ENCODE measurements at regions not wholly inside any gene's neighbourhood (a gene's known extent, or its start where the extent isn't known, plus 50 kb on each side); places are given as distances from the start of the nearest gene placed in this dataset.

DNA sequence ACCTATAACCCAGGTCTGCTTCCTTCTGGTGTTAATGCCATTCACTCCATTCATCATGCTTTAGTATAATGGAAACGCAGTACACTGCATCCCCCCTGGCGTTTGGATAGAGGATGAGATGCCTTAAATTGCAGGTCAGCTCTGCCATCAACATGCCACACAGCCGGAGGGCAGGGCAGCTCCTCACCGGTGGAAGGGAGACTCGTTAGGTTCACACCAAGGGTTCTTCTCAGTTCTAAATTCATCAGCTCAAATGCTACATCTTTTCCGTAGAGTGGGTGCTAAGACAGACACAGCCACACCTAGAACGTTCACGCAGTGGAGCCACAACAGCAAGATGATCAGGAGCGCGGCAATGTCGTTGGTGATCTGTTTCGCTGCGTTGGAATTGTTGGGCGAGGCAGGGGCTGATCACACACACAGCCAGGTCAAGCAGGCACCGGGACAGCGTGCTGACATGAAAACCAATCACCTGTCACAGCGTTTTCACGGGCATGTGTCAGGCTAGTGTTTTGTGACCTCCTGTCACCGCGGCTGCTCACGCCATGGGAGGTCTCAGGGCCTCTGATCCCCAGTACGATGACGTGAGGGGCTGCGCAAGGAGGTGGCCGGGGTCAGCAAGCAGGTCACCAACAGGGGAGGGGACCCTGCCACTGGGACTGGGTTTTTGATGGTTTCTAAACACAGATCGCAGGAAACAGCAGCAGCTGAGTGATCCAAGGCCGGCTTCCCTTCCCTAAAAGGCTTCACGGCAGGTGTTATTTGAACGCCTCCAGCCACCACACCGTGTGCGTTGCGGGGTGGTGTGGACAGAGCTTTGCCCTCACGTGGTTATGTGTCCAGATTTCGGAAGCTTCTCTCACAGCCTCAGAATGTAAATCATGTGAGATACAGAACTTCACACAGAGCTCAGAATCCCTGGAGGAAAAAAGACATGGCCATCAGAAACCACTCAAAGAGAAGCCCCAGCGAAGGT is 94.3 kb upstream of the IRS2 start:
- no peak for DNase-seq

DNA sequence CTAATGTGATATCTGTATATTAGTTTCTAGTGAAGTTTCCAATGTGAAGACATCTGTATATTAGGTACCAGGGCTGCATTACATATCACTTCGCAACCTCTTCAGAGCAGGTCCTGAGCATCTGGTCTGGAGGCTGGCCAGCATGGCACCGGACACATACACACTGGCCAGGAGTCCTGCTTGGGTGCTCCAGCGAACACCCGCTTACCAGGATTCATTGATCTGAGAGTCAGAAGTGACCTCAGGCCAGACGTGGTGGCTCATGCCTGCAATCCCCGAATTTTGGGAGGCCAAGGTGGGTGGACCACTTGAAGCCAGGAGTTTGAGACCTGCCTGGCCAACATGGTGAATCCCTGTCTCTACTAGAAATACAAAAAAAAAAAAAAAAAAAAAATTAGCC is 93.0 kb upstream of the IRS2 start:
- no peak for DNase-seq

DNA sequence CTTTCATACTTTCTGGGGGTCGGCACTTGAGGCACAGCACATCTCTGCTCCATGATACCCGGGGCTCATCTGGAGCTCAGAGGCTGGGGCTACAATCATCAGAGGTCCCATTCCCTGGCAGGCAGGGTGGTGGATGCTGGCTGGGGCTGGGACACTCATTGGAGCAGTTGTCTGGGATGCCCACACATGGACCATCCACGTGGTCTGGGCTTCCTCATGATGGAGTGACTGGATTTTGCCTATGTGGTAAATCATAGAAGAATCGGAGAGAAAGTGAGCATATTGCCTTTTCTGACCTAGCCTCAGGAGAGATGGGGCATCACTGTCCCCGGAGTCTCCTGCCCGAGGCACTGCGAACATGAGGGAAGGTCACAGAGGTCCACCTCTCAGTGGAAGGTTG is 91.4 kb upstream of the IRS2 start:
- no peak for DNase-seq

DNA sequence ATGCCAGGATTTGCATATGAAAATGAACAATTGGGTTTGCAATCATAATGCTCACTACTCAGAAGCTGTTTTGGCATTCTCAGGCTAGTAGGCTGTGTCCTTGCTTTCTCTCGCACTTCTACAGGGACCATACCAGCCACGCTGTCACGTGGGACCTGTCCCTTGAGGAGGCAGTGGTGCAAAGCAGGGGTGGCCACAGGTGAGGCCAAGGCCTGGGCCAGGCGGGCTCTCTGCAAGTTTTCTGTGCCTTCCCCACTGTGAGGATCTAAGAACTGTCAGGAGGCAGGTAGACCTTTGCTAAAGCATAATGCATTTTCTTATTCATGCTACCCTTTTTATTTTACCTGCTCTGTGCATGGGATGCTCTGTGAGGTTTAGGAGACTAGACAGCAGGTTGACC is 89.4 kb upstream of the IRS2 start:
- DNase-seq, result no peak

DNA sequence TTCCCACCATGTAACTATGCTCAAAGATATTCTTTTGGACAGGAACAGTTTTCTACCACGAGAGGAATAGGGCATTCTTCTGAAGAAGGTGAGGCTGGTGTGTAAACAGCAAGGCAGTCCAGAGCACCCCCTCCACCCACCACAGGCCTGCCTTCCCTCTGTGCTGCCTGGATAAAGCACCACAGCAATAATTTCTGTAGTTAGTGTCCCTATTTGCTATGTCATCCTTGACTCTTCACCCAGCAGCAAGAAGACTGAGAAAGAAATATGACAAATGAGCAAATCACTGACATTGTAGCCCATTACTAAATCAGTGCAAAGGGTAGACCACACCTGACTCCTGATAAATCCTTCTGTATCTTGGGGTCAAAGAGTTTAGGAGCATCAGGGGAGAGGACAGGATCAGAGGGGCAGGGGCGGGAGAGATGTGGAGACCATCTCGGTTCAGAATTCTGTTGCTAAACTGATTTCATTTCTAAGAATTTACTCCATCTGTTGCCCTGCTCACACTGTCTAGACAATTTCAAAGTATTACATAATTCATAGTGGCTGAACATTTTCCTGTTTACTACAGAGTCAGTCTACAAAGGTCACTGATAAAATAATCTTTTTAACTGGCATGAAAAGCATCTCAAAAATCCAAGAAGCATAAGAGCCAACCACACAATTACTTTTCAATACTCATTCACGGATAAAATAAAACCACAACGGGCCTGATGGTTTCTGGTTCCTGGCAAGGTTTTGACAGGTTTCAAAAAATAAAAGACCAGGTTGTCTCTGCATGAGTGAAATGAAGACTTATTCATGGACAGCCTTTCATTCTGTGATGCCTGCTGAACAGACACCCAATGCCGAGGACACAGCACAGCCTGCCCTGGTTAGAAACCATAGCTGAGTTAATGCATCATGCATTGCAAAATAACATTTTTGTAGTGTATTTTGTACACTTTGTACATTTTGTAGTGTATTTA is 88.4 kb upstream of the IRS2 start:
- DNase-seq, result no peak

DNA sequence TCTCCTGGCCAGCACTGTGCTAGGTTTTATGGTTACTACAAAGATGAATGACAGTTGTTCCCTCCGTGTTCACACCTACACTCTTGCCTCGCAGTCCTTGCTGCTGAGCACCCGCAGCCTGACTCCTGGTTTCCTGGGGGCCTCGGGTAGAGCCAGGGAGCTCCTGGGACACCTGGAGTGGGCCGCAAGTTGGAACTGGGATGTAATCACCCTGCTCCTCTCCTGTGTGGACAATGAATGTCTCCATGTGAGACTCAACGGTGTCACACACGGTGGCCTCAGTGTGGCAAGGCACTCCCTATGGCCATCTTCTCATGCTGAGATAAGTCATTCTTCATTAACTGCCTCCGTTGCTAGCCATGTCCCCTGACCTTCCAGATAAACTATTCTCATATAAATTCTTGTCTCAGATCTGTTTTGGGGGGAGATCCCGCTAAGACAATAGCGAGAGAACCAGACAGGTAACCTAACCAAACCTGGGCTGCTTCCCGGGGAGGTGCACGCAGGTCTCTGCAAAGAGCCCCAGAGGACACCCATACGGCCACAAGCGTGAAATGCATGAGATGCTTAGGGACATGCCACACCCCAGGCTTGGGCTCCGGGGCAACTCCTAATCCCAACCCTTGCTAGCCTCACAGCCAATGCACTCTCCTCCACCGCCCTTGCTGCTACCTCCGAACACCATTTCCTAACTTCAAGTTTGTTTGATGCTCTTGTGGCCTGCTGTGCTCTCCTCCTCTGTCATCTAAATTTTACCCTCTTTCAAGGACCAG is 87.2 kb upstream of the IRS2 start:
- DNase-seq, result no peak

DNA sequence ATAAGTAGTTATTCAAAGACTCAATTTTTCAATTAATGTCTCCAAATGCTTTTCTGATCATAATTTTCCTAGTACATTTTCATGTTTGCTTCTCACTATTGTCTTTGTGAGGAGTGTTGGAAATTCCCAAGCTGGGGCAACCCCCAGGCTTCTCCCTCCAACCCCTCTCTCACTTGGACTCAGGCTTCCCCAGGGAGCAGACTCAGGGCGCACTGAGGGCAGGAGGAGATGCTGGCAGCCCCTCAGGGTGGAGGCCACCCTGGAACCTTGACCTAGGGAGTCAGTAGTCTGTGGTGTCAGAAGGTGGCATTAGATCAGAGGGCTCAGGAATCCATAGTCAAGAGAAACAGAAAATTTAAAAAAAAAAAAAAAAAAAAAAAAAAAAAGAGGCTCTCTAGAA is 86.5 kb upstream of the IRS2 start:
- no peak for DNase-seq

DNA sequence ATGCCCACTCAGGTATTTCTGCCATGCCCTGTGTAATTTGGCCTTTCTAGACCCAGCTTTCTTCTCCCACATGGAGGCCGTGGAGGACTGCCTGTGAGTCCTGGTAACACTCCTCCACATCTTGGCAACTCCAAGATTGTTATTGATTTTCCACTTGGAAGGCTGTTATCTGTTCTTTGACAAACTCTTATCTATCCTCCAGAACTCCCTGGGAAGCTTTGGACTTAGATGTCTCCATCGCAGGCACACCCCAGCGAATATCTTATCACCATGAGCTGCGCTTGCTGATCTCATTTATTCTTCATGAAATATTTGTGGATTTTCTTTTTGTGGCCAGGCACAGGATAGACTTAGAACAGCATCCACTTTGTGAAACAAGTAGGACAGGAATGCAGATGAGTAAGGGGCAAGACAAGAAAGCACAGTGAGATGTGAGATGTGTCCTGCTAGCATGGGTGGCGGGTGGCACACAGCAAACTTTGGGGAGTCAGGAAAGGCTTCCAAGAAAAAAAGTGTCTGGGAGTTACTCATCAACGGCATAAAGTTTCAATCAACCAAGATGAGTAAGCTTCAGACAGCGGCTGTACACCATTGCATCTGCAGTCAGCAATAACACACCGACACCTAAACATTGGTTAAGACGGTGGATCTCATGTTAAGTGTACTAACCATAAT is 84.5 kb upstream of the IRS2 start:
- no peak for DNase-seq

DNA sequence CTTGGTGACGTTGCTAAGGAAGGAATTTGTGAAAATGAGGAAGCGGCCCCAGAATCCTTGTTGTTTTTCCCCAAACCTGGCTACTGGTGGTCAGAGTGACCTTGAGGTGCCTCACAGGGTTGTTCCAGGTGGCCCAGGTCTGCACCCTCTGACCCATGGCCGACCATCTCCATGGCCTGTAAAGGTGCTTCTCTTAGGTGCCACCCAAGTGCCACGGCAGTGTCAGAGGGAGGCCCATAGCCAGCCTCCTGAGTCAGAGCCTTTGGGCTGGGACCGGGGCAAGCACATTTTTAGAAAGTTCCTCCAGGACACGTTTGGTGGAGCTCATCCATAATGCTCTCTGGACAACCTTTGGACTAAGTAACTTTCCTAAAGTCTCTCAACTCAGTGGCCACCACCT is 83.9 kb upstream of the IRS2 start:
- DNase-seq, result no peak

DNA sequence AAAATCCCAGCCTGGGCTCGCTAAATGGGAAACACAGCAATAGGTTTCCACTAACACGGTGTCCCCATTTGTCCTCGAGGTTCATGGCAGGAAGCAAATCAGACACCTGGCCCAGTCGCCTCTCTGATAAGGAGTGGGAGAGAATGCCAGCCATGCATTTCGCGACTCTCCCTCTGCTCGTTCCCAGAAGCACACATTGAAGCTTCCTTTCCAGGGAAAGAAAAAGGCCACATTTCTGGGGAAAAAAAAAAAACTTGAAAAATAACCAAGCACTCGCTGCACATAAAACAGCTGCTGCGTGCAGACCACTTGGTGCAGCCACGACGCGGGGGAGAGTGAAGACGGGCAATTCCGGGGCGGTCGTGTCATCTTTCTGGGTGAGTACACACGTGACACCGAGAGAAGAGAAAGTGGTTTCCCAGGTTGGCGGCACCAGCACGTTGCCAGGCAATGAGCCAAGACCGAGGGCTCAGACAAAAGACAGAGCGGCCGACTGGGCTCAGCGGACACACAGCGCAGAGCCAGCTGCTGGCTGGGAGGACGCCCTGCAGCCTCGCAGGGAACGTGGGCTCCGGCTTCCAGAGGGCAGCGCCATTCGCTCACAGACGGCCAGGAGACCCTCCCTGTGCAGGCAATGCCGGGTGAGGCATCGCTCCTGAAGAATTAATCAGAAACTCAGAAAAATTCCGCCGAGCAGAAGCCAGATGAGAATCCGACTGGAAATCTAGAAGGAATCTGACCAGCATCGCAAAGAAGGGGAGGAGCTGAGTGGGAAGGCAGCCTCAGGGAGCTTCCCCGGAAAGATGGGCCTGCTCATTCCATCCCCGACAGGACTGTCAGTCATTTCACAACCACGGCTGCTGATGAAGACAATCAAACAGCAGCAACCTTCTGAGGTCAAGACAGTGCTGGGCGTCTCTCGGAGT is 83.2 kb upstream of the IRS2 start:
- peak; percentile 97 for DNase-seq

DNA sequence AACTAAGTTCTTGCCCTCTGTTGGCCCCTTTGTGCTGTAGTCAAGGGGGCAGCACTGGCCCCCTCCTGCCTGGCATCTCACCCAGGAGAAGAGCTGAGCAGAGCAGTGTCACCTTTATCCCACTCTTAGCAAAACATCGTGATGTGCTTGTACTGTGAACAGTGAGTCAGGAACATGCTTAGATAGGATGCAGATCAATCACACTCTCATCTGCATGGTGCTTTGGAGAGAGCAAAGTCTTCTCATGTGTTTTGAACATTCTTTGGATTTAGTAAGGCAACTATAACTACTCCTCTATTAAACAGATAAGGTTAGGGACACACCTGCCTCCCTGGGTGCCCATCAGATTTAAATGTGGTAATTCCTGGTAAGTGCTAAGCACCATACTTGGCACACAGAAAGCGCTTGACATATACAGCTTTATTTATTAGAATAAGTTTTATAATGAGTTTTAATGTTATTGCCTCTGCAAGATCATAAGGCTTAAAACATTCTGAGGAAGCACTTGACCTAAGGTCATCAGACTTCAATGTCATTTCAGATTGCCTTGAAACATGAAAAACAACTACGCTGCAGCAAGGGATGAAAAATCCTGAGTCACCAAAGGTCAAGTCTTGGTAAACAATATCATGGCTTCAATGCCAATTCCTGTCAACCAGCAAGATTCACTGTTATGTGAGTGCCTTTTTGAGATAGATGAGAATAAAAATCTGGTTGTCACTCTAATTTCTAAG is 82.4 kb upstream of the IRS2 start:
- peak; percentile 53 for DNase-seq

DNA sequence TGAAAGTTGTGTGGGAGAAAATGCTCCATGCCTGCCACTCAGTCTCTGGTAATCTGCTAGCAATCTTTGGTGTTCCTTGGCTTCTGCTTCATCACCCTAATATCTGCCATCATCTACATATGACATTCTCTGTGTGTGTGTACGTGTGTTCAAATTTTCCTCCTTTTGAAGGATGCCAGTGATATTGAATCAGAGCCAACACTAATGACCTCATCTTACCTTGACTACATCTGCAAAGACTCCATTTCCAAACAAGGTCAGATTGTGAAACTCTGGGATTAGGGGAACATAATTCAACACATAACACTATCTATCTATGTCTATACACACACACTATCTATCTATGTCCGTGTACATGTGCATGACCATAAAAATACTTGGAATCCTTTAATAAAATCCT is 81.4 kb upstream of the IRS2 start:
- DNase-seq, result no peak

DNA sequence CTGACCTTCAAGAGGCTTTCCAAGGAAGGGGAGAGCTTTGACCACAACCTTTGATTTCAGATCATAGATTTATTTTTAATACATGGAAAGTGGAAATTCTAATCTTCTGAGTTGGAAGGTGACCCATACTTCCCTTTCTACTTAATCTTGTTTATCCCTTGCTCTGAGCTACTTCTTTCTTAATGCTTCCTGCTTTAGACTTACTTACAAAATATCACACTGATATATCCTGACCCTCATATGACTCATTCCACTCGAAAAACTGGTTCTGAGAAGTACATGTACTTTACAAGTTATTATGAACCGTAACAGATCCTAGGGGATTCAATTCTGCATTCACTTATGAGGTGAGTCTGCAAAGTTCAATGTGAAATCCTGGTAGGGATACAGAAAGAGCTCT is 76.2 kb upstream of the IRS2 start:
- no peak for DNase-seq

DNA sequence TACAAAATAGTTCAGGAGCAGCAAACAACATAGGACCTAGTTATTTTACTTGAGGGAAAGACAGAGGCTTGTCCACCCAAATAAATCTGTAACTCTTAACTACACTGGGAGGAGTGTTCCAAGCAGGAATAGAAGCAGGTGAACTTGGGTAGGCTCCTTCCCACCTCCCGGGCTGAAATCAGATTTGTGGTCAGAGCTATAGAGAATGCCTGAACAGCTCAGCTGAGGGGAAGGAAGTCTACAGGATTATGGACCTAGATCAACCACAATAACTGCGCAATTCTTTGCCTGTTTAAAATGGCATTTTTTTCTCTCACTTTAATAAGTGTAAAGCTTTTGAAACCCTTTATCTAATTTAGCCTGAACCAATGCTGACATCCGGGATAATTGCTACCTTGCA is 73.5 kb upstream of the IRS2 start:
- DNase-seq, result no peak

DNA sequence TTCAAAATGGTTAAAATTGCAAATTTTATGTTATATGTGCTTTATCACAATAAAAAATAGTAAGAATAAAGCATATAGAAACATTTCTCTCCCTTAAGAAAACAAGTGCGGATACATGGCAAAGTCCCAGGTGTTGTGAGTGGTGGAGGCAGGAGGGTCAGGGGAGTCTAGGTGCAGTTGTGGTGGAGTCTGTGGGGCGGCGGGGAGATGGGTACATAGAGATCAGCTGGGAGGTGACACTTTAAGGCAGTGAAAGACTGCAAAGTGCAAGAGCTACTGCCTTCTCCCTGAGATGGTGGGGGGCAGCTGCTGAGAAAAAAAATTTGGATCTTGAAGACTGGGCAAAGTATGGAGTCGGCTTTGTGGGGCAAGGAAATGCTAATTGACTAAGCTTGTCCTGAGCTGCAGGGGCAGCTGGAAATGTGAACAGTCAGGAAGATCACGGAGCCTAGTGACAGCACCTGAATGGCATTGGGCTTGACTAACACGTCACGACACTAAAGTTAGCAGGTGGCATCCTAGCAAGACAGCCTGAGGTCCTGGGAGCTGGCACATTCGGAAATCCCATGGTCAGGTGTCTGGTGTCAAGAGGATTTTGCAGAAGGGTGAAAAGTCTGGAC is 72.9 kb upstream of the IRS2 start:
- DNase-seq, result no peak

DNA sequence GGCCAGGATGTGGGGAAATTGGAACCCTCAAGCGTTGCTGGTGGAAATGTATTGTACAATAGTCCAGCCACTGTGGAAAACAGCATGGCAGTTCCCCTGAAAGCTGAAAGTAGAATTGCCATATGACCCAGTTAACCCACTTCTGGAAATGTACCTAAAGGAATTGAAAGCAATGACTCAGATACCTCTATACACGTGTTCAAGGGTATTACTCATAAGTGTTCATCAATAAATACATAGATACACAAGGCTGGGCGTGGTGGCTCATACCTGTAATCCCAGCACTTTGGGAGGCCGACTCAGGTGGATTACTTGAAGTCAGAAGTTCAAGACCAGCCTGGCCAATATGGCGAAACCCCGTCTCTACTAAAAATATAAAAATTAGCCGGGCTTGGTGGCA is 71.9 kb upstream of the IRS2 start:
- DNase-seq, result no peak

DNA sequence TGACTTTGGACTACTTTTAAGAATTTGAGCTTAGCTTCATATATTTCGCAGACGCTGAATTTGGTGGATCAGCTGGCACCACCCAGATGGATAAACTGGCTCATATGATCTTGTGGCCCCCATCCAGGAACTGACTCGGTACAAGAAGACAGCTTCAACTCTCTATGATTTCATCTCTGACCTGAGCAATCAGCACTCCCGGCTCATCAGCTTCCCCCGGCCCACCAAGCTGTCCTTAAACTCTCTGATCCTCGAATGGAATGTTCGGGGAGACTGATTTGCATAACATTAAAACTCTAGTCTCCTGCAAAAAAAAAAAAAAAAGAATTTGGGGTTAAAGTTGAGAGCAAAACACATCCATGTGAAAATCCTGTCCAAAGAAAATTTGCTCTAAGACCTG is 71.4 kb upstream of the IRS2 start:
- DNase-seq, result no peak

DNA sequence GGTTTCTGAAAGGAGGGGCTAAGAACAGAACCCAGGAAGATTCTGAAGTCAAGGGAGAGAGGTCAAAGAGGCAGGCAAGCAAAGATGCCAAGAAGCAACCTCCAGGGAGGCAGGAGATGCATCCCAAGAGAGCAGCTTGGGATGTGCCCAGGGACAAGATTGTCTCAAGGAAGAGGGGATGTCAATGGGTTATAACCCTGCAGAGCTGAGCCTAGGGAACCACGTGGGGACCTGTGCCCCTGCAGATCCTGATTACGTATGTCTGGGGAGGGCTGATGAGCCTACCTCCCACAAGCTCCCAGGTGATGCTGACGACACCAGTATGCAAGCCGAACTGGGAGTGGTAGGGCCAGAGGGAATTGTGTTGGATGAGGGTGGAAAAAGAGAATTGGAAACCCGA is 70.9 kb upstream of the IRS2 start:
- no peak for DNase-seq

DNA sequence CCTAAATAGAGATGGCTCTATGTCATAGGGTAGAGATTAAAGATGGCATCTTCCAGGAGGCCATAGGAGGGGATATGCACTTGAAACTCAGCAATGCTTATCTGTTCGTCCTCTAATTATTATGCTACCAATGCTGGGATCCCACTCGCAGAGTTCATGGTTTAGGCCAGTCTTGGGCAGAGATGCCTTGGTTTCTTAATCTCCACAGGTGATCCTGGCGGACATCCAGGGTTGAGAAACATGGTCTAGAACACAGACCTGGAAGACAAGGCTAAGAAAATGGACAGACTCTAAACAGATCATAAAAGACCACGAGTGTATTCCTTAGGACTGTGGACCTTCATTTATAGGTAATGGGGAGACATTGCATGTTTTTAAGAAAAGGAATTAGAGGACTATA is 70.0 kb upstream of the IRS2 start:
- DNase-seq, result no peak

DNA sequence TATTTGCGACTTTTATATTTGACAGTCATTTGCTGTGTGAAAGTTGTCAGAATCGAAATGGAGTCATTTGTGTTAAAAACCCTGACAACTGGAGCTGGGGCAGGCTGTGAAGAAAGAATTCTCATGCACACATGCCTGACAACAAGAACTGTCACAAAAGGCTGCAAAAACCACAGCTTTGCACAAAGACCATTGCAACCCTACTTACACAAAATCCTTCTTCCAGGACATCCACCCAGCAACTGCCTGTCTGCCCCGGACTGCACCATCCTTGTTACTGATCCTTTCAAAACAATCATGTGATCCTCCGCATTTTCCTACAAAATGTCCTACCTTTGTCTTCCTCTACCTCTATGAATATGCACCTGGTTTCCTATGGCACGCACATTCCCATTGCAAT is 66.8 kb upstream of the IRS2 start:
- DNase-seq, result no peak

Data from NCI-H1092 (cell line).